SK-N-SH treated with all-trans-retinoic acid at 6 μM for 48 hours (cell line): ENCODE measurements at regions not wholly inside any gene's neighbourhood (a gene's known extent, or its start where the extent isn't known, plus 50 kb on each side); places are given as distances from the start of the nearest gene placed in this dataset.

Experiments
- ATAC-seq: fragments of 200-7000 bp; cut with Tn5 transposase; 3 replicates; pipeline ENCODE4 v1.9.1; 2020; ENCODE audit warnings: mild to moderate bottlenecking, moderate library complexity
- ARNTL ChIP-seq: fragments of 450-650 bp; formaldehyde crosslinking; IDR thresholded peaks from 2 replicates; pipeline ENCODE4 v1.5.0; 2020; ENCODE audit warnings: low read depth, mild to moderate bottlenecking, moderate library complexity, borderline replicate concordance
- BACH2 ChIP-seq: fragments of 250-450 bp; sonication (Bioruptor Pico); IDR thresholded peaks from 2 replicates; pipeline ENCODE4 v1.9.0; 2021; ENCODE audit warnings: mild to moderate bottlenecking, borderline replicate concordance
- ESRRG ChIP-seq: fragments of 250-450 bp; sonication (Bioruptor Pico); IDR thresholded peaks from 2 replicates; pipeline ENCODE4 v1.6.1; 2021; ENCODE audit warnings: mild to moderate bottlenecking
- GLIS3 ChIP-seq: fragments of 250-450 bp; sonication (Bioruptor Pico); IDR thresholded peaks from 2 replicates; pipeline ENCODE4 v1.5.0; 2020; ENCODE audit warnings: mild to moderate bottlenecking, moderate library complexity
- ISL1 ChIP-seq: fragments of 250-450 bp; sonication (Bioruptor Pico); IDR thresholded peaks from 2 replicates; pipeline ENCODE4 v2.1.2; 2022; ENCODE audit warnings: mild to moderate bottlenecking, moderate library complexity
- OSR1 ChIP-seq: fragments of 250-450 bp; sonication (Bioruptor Pico); IDR thresholded peaks from 2 replicates; pipeline ENCODE4 v1.8.0; 2022; ENCODE audit warnings: moderate library complexity, mild to moderate bottlenecking, inconsistent platforms
- RARB ChIP-seq: fragments of 250-450 bp; sonication (Bioruptor Pico); IDR thresholded peaks from 2 replicates; pipeline ENCODE4 v1.8.0; 2021; ENCODE audit warnings: mild to moderate bottlenecking, moderate library complexity
- SNAI2 ChIP-seq: fragments of 250-450 bp; sonication (Bioruptor Pico); IDR thresholded peaks from 2 replicates; pipeline ENCODE4 v1.5.0; 2020; ENCODE audit warnings: mild to moderate bottlenecking, moderate library complexity
- TCF4 ChIP-seq: fragments of 250-450 bp; sonication (Bioruptor Pico); IDR thresholded peaks from 2 replicates; pipeline ENCODE4 v1.8.0; 2021; ENCODE audit warnings: mild to moderate bottlenecking, moderate library complexity, borderline replicate concordance
- TOX ChIP-seq: fragments of 250-450 bp; sonication (Bioruptor Pico); IDR thresholded peaks from 2 replicates; pipeline ENCODE4 v1.8.0; 2021; ENCODE audit warnings: mild to moderate bottlenecking, moderate library complexity, borderline replicate concordance
- ZC3H10 ChIP-seq: fragments of 250-450 bp; sonication (Bioruptor Pico); IDR thresholded peaks from 2 replicates; pipeline ENCODE4 v1.5.1; 2021; ENCODE audit warnings: mild to moderate bottlenecking, moderate library complexity
- ZFP30 ChIP-seq: fragments of 450-650 bp; formaldehyde crosslinking; IDR thresholded peaks from 2 replicates; pipeline ENCODE4 v1.5.0; 2022; ENCODE audit warnings: mild to moderate bottlenecking, moderate library complexity
- ZNF565 ChIP-seq: fragments of 450-650 bp; formaldehyde crosslinking; conservative IDR thresholded peaks from 2 replicates; pipeline ENCODE4 v1.5.0; 2020; ENCODE audit warnings: low read depth, mild to moderate bottlenecking, moderate library complexity
- ZNF70 ChIP-seq: fragments of 450-650 bp; formaldehyde crosslinking; IDR thresholded peaks from 2 replicates; pipeline ENCODE4 v1.5.0; 2020; ENCODE audit warnings: mild to moderate bottlenecking, moderate library complexity
- ZNF8 ChIP-seq: fragments of 450-650 bp; formaldehyde crosslinking; IDR thresholded peaks from 2 replicates; pipeline ENCODE4 v1.5.0; 2020; ENCODE audit warnings: mild to moderate bottlenecking, moderate library complexity
- TF ChIP-seq, protein P1 (sequence below): fragments of 250-450 bp; sonication (Bioruptor Pico); IDR thresholded peaks from 2 replicates; pipeline ENCODE4 v1.8.0; 2021; ENCODE audit warnings: low read depth, mild to moderate bottlenecking, moderate library complexity, borderline replicate concordance
- TF ChIP-seq, protein P2 (sequence below): fragments of 250-450 bp; sonication (Bioruptor Pico); IDR thresholded peaks from 2 replicates; pipeline ENCODE4 v1.5.1; 2021; ENCODE audit warnings: mild to moderate bottlenecking, moderate library complexity
- TF ChIP-seq, protein P3 (sequence below): fragments of 250-450 bp; sonication (Bioruptor Pico); IDR thresholded peaks from 2 replicates; pipeline ENCODE4 v1.5.1; 2020; ENCODE audit warnings: low read depth, mild to moderate bottlenecking, moderate library complexity
- TF ChIP-seq, protein P4 (sequence below): fragments of 250-450 bp; sonication (Bioruptor Pico); IDR thresholded peaks from 2 replicates; pipeline ENCODE4 v1.8.0; 2020; ENCODE audit warnings: mild to moderate bottlenecking, moderate library complexity, borderline replicate concordance
- TF ChIP-seq, protein P5 (sequence below): fragments of 250-450 bp; sonication (Bioruptor Pico); IDR thresholded peaks from 2 replicates; pipeline ENCODE4 v1.5.0; 2020; ENCODE audit warnings: mild to moderate bottlenecking, moderate library complexity

DNA sequence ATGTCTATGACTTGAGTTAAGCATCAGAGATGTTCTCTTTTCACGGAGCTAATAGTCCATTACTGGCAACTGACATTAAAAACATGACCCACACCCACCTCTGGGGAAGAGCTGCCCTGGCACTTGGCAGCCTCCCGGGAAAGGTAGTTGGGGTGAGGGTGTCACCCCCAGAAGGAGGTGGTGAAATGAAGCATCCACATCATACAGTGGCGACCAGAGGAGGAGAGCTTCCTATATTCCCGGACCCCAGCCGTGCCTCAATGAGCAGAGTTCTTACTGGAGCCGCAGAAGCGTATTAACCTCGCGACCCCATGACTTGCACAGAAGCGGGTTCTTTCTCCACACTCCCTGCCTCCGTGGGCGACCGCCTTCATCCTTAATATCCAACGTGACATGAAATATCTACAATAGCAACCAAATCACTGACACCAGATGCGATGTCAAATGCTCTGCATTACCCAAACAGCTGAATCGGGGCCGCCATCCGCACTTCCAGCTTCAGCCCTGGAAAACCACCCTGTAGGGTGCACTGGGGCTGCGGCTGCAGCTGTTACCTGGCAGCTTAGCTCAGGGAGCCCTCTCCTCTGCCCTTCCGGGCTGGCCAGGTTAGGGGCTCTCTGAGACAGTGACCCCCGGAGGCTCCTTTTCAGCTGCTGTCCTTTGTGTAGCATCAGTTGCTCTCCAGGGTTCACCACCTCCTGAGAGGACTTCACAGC lies 103.1 kb upstream of the PARD3 start:
- no peak for ATAC-seq
- TF ChIP-seq ZNF8 (CRISPR knock-in tag) (no peak), ZC3H10 (CRISPR knock-in tag) (no peak), TCF4 (CRISPR knock-in tag) (no peak), SNAI2 (CRISPR knock-in tag) (no peak), ZNF565 (CRISPR knock-in tag) (no peak), TOX (CRISPR knock-in tag) (no peak), OSR1 (CRISPR knock-in tag) (no peak), BACH2 (CRISPR knock-in tag) (no peak), ZNF70 (no peak), ESRRG (CRISPR knock-in tag) (no peak), ISL1 (no peak), RARB (CRISPR knock-in tag) (no peak), ARNTL (no peak)
- TF ChIP-seq, protein P1, sequence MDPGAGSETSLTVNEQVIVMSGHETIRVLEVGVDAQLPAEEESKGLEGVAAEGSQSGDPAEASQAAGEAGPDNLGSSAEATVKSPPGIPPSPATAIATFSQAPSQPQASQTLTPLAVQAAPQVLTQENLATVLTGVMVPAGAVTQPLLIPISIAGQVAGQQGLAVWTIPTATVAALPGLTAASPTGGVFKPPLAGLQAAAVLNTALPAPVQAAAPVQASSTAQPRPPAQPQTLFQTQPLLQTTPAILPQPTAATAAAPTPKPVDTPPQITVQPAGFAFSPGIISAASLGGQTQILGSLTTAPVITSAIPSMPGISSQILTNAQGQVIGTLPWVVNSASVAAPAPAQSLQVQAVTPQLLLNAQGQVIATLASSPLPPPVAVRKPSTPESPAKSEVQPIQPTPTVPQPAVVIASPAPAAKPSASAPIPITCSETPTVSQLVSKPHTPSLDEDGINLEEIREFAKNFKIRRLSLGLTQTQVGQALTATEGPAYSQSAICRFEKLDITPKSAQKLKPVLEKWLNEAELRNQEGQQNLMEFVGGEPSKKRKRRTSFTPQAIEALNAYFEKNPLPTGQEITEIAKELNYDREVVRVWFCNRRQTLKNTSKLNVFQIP (CRISPR knock-in tag) = no peak
- TF ChIP-seq, protein P2, sequence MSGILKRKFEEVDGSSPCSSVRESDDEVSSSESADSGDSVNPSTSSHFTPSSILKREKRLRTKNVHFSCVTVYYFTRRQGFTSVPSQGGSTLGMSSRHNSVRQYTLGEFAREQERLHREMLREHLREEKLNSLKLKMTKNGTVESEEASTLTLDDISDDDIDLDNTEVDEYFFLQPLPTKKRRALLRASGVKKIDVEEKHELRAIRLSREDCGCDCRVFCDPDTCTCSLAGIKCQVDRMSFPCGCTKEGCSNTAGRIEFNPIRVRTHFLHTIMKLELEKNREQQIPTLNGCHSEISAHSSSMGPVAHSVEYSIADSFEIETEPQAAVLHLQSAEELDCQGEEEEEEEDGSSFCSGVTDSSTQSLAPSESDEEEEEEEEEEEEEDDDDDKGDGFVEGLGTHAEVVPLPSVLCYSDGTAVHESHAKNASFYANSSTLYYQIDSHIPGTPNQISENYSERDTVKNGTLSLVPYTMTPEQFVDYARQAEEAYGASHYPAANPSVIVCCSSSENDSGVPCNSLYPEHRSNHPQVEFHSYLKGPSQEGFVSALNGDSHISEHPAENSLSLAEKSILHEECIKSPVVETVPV = no peak
- TF ChIP-seq, protein P3, sequence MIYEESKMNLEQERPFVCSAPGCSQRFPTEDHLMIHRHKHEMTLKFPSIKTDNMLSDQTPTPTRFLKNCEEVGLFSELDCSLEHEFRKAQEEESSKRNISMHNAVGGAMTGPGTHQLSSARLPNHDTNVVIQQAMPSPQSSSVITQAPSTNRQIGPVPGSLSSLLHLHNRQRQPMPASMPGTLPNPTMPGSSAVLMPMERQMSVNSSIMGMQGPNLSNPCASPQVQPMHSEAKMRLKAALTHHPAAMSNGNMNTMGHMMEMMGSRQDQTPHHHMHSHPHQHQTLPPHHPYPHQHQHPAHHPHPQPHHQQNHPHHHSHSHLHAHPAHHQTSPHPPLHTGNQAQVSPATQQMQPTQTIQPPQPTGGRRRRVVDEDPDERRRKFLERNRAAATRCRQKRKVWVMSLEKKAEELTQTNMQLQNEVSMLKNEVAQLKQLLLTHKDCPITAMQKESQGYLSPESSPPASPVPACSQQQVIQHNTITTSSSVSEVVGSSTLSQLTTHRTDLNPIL = no peak

DNA sequence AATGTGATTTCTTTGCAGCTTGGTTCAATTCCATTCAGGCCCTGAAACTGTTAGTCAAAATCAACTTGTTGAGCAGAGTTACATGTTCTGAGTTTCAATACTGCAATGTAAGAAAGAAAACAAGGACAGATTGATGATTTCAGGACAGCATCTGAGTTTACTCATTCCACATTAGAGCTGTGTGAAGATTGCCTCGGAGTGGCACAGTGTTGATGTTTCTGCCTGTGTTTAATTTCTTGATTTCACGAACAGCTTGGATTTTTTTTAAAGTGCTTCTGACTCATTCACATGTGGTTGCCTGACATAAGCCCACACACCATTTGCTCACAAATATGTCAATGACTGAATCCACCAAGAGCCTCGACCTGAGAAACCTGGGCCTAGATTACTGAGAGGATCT lies 101.2 kb upstream of the PARD3 start:
- TF ChIP-seq, protein P1 (CRISPR knock-in tag) = no peak
- TF ChIP-seq, protein P4, sequence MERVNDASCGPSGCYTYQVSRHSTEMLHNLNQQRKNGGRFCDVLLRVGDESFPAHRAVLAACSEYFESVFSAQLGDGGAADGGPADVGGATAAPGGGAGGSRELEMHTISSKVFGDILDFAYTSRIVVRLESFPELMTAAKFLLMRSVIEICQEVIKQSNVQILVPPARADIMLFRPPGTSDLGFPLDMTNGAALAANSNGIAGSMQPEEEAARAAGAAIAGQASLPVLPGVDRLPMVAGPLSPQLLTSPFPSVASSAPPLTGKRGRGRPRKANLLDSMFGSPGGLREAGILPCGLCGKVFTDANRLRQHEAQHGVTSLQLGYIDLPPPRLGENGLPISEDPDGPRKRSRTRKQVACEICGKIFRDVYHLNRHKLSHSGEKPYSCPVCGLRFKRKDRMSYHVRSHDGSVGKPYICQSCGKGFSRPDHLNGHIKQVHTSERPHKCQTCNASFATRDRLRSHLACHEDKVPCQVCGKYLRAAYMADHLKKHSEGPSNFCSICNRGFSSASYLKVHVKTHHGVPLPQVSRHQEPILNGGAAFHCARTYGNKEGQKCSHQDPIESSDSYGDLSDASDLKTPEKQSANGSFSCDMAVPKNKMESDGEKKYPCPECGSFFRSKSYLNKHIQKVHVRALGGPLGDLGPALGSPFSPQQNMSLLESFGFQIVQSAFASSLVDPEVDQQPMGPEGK (CRISPR knock-in tag) = no peak
- TF ChIP-seq RARB (CRISPR knock-in tag) = no peak
- TF ChIP-seq ZNF70 = no peak
- no peak for TF ChIP-seq ZNF8 (CRISPR knock-in tag)
- no peak for TF ChIP-seq ZC3H10 (CRISPR knock-in tag)
- no peak for TF ChIP-seq ARNTL
- no peak for TF ChIP-seq BACH2 (CRISPR knock-in tag)
- TF ChIP-seq ESRRG (CRISPR knock-in tag) = no peak
- no peak for TF ChIP-seq TOX (CRISPR knock-in tag)
- TF ChIP-seq, protein P5, sequence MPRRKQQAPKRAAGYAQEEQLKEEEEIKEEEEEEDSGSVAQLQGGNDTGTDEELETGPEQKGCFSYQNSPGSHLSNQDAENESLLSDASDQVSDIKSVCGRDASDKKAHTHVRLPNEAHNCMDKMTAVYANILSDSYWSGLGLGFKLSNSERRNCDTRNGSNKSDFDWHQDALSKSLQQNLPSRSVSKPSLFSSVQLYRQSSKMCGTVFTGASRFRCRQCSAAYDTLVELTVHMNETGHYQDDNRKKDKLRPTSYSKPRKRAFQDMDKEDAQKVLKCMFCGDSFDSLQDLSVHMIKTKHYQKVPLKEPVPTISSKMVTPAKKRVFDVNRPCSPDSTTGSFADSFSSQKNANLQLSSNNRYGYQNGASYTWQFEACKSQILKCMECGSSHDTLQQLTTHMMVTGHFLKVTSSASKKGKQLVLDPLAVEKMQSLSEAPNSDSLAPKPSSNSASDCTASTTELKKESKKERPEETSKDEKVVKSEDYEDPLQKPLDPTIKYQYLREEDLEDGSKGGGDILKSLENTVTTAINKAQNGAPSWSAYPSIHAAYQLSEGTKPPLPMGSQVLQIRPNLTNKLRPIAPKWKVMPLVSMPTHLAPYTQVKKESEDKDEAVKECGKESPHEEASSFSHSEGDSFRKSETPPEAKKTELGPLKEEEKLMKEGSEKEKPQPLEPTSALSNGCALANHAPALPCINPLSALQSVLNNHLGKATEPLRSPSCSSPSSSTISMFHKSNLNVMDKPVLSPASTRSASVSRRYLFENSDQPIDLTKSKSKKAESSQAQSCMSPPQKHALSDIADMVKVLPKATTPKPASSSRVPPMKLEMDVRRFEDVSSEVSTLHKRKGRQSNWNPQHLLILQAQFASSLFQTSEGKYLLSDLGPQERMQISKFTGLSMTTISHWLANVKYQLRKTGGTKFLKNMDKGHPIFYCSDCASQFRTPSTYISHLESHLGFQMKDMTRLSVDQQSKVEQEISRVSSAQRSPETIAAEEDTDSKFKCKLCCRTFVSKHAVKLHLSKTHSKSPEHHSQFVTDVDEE = no peak
- TF ChIP-seq SNAI2 (CRISPR knock-in tag) = no peak
- no peak for TF ChIP-seq GLIS3
- TF ChIP-seq TCF4 (CRISPR knock-in tag) = no peak
- no peak for TF ChIP-seq OSR1 (CRISPR knock-in tag)
- no peak for TF ChIP-seq ZFP30 (CRISPR knock-in tag)
- ATAC-seq = peak; percentile 80
